Transverse colon (tissue), 4 donors: ENCODE measurements at regions not wholly inside any gene's neighbourhood (a gene's known extent, or its start where the extent isn't known, plus 50 kb on each side); places are given as distances from the start of the nearest gene placed in this dataset.

Experiments used
- DNase-seq: peaks from one replicate; pipeline ENCODE4 v3.0.0-alpha.2; 2019
- H3K27ac ChIP-seq, 4 donors: fragments of 200-600 bp; sonication (generic); 2 replicates each; pipeline ENCODE4 v1.5.1; 2016 to 2018; ENCODE audit warnings: inconsistent platforms in 4 of 4
- H3K27me3 ChIP-seq: fragments of 200-600 bp; sonication (generic); 2 replicates; pipeline ENCODE4 v1.5.1; 2017; ENCODE audit warnings: inconsistent platforms
- H3K36me3 ChIP-seq, 4 donors: fragments of 200-600 bp; sonication (generic); 2 replicates each; pipeline ENCODE4 v1.5.1; 2017 to 2019; ENCODE audit warnings: inconsistent platforms in 4 of 4
- H3K4me1 ChIP-seq, 4 donors: fragments of 200-600 bp; sonication (generic); 2 replicates each; pipeline ENCODE4 v1.5.1; 2017 to 2020; ENCODE audit warnings: inconsistent platforms in 4 of 4
- H3K4me3 ChIP-seq, 4 donors: fragments of 200-600 bp; sonication (generic); 1 replicate in 1 of 4; 2 replicates in 3 of 4; pipeline versions ENCODE4 v1.5.1 to v1.6.1; 2017 to 2019; ENCODE audit warnings: inconsistent platforms in 4 of 4
- H3K9me3 ChIP-seq, 2 donors: fragments of 200-600 bp; sonication (generic); 2 replicates each; pipeline ENCODE4 v1.5.1; 2017 to 2019; ENCODE audit warnings: inconsistent platforms in 2 of 2
- EP300 ChIP-seq: sonication (generic); formaldehyde crosslinking; IDR thresholded peaks from one replicate; pipeline ENCODE4 v1.6.1; 2017; ENCODE audit warnings: antibody characterized with exemption, low read depth
- POLR2A ChIP-seq: fragments of 450-650 bp; IDR thresholded peaks from one replicate; pipeline ENCODE4 v1.6.1; 2016; ENCODE audit warnings: antibody characterized with exemption, mild to moderate bottlenecking, moderate library complexity
- POLR2AphosphoS5 ChIP-seq, 3 donors: sonication (generic); formaldehyde crosslinking; IDR thresholded peaks; one replicate each; pipeline ENCODE4 v1.6.1; 2016; ENCODE audit warnings: antibody characterized with exemption in 3 of 3
- WGBS, 2 donors: methylation state at CpG; one replicate each; pipeline ENCODE4 v1.1.5; 2018; ENCODE audit warnings: low coverage in 1 of 2; 5-methylcytosine and 5-hydroxymethylcytosine counted together
- in situ Hi-C, 4 donors: fragments of 200-750 bp; cut with MboI; loops; one replicate each; pipeline versions ENCODE4 v1.15.0 to v1.15.1; 2017; ENCODE audit warnings: low sequenced_read_pairs in 3 of 4, low pct_ligation_motif_present in 1 of 4, low pct_unique_long_range_greater_than_20kb in 1 of 4
- intact Hi-C: fragments of 100-400 bp; cut with DNase I; formaldehyde crosslinking; loops from one replicate; pipeline ENCODE4 v1.15.1; 2023; ENCODE audit warnings: low total_unique reads
- small RNA-seq, 4 donors: library from RNA; depleted of rRNA; stranded (forward); fragments of <200 nt; gene quantifications; one replicate each; pipeline ENCODE3, GENCODE V24; 2016
- TF ChIP-seq, protein P1 (sequence below), 5 experiments: fragments of 200-600 bp in 3 of 5; fragments of 450-650 bp in 2 of 5; sonication (generic) in 3 of 5; IDR thresholded peaks; 1 replicate in 2 of 5; 2 replicates in 3 of 5; pipeline ENCODE4 v1.5.1; 2016 to 2017; ENCODE audit warnings: antibody characterized with exemption in 5 of 5, inconsistent platforms in 3 of 5, mild to moderate bottlenecking in 2 of 5, moderate library complexity in 1 of 5

DNA sequence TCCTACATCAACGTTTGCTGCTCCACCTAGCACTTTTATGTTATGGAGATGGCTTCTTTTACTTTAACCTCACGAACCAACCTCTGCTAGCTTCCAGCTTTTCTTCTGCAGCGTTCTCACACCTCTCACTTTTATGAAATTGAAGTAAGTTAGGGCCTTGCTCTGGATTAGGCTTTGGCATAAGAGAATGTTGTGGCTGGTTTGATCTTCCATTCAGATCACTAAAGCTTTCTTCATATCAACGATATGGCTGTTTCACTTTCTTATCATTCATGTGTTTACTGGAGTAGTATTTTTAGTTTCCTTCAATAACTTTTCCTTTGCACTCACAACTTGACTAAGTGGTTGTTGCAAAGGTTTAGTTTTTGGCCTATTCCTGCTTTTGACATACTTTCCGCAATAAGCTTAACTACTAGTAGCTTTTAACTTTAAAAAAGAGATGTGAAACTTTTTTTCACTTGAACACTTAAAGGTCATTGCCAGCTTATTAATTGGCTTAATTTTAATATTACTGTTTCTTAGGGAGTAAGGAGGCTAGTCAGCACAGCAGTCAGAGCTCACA is 60.0 kb upstream of the SPRY2 start:
- Histone ChIP-seq H3K36me3 (no peaks in the 10 kb centered on the region), H3K4me3 (no peak overlapping the region), H3K27ac (no peak overlapping the region), H3K9me3 (peaks cover 8 to 13% of the 10 kb centered on the region in 2 donors), H3K27me3 (no peaks in the 10 kb centered on the region), H3K4me1 (peaks cover 0 to 9% (median 0%) of the 10 kb centered on the region in 4 donors)
- no peak for TF ChIP-seq POLR2A
- no peak for DNase-seq
- WGBS, 2 donors, result 61 to 66% methylated on average over 5 of the region's 5 CpGs
- intact Hi-C loops (no loop called here), in situ Hi-C loops (no loop called here)

DNA sequence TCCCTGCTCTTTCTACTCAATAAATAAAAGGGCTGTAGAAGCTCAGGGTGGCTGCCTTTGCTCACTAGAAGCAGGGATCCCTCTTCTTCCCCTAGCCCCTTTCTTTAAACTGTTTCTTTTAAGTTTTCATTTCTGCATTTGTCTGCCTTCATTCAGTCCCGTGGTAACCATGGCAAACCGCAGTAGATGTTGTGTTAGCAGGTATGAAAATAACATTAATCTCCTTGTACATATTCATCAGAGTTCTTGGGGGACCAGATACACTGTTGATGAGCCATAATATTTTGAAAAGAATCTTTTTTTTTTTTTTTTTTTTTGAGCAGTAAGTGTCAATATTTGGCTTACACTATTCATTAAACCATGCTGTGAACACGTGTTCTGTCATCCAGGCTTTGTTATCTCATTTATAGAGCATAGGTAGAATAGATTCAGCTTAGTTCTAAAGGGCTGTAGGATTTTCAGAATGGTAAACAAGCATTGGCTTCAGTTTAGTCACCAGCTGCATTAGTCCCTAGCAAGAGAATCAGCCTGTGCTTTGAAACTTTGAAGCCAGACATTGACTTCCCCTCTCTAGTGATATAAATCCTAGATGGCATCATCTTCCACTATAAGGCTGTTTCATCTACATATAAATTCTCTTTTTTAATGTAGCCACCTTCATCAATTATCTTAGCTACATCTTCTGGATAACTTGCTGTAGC is 59.4 kb upstream of the SPRY2 start:
- in situ Hi-C loops (no loop called here), intact Hi-C loops (no loop called here)
- Histone ChIP-seq H3K4me3 (no peak overlapping the region), H3K27ac (no peak overlapping the region), H3K9me3 (peaks cover 8 to 13% of the 10 kb centered on the region in 2 donors), H3K27me3 (no peaks in the 10 kb centered on the region), H3K36me3 (no peaks in the 10 kb centered on the region), H3K4me1 (peaks cover 0 to 9% (median 0%) of the 10 kb centered on the region in 4 donors)
- 36% methylated on average over 3 of the region's 3 CpGs for WGBS, 2 donors
- TF ChIP-seq, protein P1, sequence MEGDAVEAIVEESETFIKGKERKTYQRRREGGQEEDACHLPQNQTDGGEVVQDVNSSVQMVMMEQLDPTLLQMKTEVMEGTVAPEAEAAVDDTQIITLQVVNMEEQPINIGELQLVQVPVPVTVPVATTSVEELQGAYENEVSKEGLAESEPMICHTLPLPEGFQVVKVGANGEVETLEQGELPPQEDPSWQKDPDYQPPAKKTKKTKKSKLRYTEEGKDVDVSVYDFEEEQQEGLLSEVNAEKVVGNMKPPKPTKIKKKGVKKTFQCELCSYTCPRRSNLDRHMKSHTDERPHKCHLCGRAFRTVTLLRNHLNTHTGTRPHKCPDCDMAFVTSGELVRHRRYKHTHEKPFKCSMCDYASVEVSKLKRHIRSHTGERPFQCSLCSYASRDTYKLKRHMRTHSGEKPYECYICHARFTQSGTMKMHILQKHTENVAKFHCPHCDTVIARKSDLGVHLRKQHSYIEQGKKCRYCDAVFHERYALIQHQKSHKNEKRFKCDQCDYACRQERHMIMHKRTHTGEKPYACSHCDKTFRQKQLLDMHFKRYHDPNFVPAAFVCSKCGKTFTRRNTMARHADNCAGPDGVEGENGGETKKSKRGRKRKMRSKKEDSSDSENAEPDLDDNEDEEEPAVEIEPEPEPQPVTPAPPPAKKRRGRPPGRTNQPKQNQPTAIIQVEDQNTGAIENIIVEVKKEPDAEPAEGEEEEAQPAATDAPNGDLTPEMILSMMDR (IDR thresholded peaks at IDR 0.05), result no peak
- TF ChIP-seq EP300, result no peak
- TF ChIP-seq POLR2AphosphoS5 (IDR thresholded peaks at IDR 0.05), result no peak
- no peak for TF ChIP-seq POLR2A
- no peak for DNase-seq

DNA sequence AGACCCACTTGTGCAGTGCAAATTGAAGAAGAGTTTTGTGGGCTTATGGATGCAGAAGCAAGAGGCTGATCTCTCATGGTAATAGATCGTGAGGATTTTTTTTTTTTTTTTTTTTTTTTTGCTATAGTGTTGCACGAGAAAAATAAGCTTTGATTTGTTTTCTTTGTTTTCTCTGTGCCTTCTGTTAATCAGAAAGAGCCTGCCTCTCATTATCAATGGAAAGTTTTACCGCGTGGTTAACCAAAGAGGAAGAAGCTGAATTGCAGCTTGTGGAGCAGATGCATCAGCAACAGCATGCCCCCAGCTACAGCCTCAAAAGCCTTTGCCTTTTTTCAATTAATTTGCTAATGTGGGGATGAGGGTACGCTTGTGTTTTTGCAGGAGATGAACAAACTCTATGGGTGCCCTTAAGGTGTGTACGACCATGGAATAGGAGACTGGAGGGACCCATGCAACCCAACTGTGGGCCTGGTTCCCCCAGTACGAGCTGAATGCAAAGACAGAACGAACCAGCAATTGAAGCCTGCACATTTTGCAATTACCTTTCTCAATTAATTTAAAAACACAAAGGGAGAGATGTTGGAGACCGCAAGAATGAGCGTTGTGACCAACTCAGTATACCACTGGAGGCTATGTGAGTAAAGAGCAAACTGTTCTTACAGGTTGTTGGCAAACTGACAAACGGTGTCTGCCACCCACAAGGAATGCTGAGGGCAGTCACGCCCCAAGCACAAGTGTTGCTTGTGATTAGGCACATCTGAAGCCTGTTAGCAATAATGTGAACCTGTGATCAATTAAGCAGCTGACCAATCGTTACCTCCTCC is 58.6 kb upstream of the SPRY2 start:
- H3K4me1 ChIP-seq, result peaks cover 0 to 9% (median 0%) of the 10 kb centered on the region in 4 donors
- no peaks in the 10 kb centered on the region for H3K27me3 ChIP-seq
- WGBS, 2 donors, result 49 to 73% methylated on average over 10 to 13 of the region's 13 CpGs
- no peak overlapping the region for H3K27ac ChIP-seq
- DNase-seq, result peak; percentile 23
- no peak for TF ChIP-seq EP300
- no peak for TF ChIP-seq POLR2A
- TF ChIP-seq, protein P1 (IDR thresholded peaks at IDR 0.05), result no peak
- TF ChIP-seq POLR2AphosphoS5 (IDR thresholded peaks at IDR 0.05), result no peak
- peaks cover under 1 to 8% of the 10 kb centered on the region in 2 donors for H3K9me3 ChIP-seq
- no peak overlapping the region for H3K4me3 ChIP-seq
- intact Hi-C loops, result no loop called here
- no peaks in the 10 kb centered on the region for H3K36me3 ChIP-seq
- in situ Hi-C loops, result no loop called here

Small RNA genes in the stretch of these regions (small RNA-seq; reads per million reads assigned to genes)
- 0 reads per million in 4 donors for gene HIGD1AP2
- 0 reads per million in 4 donors for gene RNU6-67P
- gene RNU6-77P, result 0 reads per million in 4 donors
